Activated T-helper 2 cell treated with anti-CD3 and anti-CD28 coated beads, Interferon-gamma antibody, Interleukin-2, Interleukin-4, amounts not matched to agents 10 μg/mL and 5 μg/mL and 100 μg/mL, durations not matched to agents 14 hours and 24 hours and 36 hours (primary cell): ENCODE measurements at regions not wholly inside any gene's neighbourhood (a gene's known extent, or its start where the extent isn't known, plus 50 kb on each side); places are given as distances from the start of the nearest gene placed in this dataset.
"Not testable (repeated sequence)": the region's sequence is repeated elsewhere in the genome, so short reads cannot be mapped to it uniquely, and the experiment has no call there.

ENCODE experiments used
- DNase-seq: peaks from one replicate; pipeline ENCODE4 v3.0.0; 2021; ENCODE audit warnings: low spot score
- H3K27ac Mint-ChIP-seq: one replicate; pipeline ENCODE4 v1.8.0; 2021; ENCODE audit warnings: mixed read lengths
- H3K27me3 Mint-ChIP-seq: one replicate; pipeline ENCODE4 v1.8.0; 2021; ENCODE audit warnings: low read depth, mixed read lengths
- H3K36me3 Mint-ChIP-seq: one replicate; pipeline ENCODE4 v1.8.0; 2021; ENCODE audit warnings: low read depth, mixed read lengths
- H3K4me1 Mint-ChIP-seq: one replicate; pipeline ENCODE4 v1.8.0; 2021; ENCODE audit warnings: low read depth, mixed read lengths
- H3K4me3 Mint-ChIP-seq: one replicate; pipeline ENCODE4 v1.8.0; 2021; ENCODE audit warnings: low read depth, mild to moderate bottlenecking, moderate library complexity, mixed read lengths
- H3K9me3 Mint-ChIP-seq: one replicate; pipeline ENCODE4 v1.8.0; 2021; ENCODE audit warnings: mixed read lengths
- intact Hi-C: fragments of 100-400 bp; cut with micrococcal nuclease; formaldehyde crosslinking; loops from one replicate; pipeline ENCODE4 v1.15.1; 2023

- intact Hi-C loops = no loop called here
- no peak overlapping the region for H3K27ac Mint-ChIP-seq
- no peak overlapping the region for H3K4me3 Mint-ChIP-seq
- no peak for DNase-seq
- H3K27me3 Mint-ChIP-seq = peaks cover 11% of the 10 kb centered on the region
- peaks cover 10% of the 10 kb centered on the region for H3K4me1 Mint-ChIP-seq
- H3K9me3 Mint-ChIP-seq = no peaks in the 10 kb centered on the region
- no peaks in the 10 kb centered on the region for H3K36me3 Mint-ChIP-seq
Measured at GRCh38 chr1:168830562-168830961, 101.6 kb upstream of the DPT start.

GRCh38 chr1:168832661-168833060 lies 103.7 kb upstream of the DPT start:
- DNase-seq = no peak
- Mint-ChIP-seq H3K4me3 (no peak overlapping the region), H3K36me3 (no peaks in the 10 kb centered on the region), H3K9me3 (no peaks in the 10 kb centered on the region), H3K4me1 (peaks cover 10% of the 10 kb centered on the region), H3K27ac (no peak overlapping the region), H3K27me3 (peaks cover 9% of the 10 kb centered on the region)
- intact Hi-C loops = no loop called here

GRCh38 chr1:168833362-168833761 lies 104.4 kb upstream of the DPT start:
- no peak overlapping the region for H3K4me3 Mint-ChIP-seq
- intact Hi-C loops = no loop called here
- H3K4me1 Mint-ChIP-seq = peaks cover 10% of the 10 kb centered on the region
- no peak for DNase-seq
- no peaks in the 10 kb centered on the region for H3K36me3 Mint-ChIP-seq
- no peak overlapping the region for H3K27ac Mint-ChIP-seq
- H3K27me3 Mint-ChIP-seq = peaks cover 9% of the 10 kb centered on the region
- no peaks in the 10 kb centered on the region for H3K9me3 Mint-ChIP-seq

- Mint-ChIP-seq H3K4me1 (peaks cover 10% of the 10 kb centered on the region), H3K27me3 (peaks cover 9% of the 10 kb centered on the region), H3K36me3 (no peaks in the 10 kb centered on the region), H3K9me3 (no peaks in the 10 kb centered on the region), H3K27ac (no peak overlapping the region), H3K4me3 (no peak overlapping the region)
- intact Hi-C loops = no loop called here
- DNase-seq = no peak
Measured at GRCh38 chr1:168833801-168834224, 104.8 kb upstream of the DPT start.

- intact Hi-C loops = no loop called here
Measured at GRCh38 chr1:168834225-168834872, 105.3 kb upstream of the DPT start.

GRCh38 chr1:168835176-168835575 lies 106.2 kb upstream of the DPT start:
- H3K4me3 Mint-ChIP-seq = no peak overlapping the region
- H3K27me3 Mint-ChIP-seq = peaks cover 9% of the 10 kb centered on the region
- H3K9me3 Mint-ChIP-seq = no peaks in the 10 kb centered on the region
- intact Hi-C loops = no loop called here
- H3K36me3 Mint-ChIP-seq = no peaks in the 10 kb centered on the region
- no peak overlapping the region for H3K27ac Mint-ChIP-seq
- no peak for DNase-seq
- peaks cover 10% of the 10 kb centered on the region for H3K4me1 Mint-ChIP-seq

More at GRCh38 chr1:168834225-168834872, 105.3 kb upstream of the DPT start:
- Mint-ChIP-seq H3K27me3 (peaks cover 9% of the 10 kb centered on the region), H3K36me3 (no peaks in the 10 kb centered on the region), H3K27ac (no peak overlapping the region), H3K9me3 (no peaks in the 10 kb centered on the region), H3K4me1 (peaks cover 10% of the 10 kb centered on the region), H3K4me3 (no peak overlapping the region)
- no peak for DNase-seq

GRCh38 chr1:168835791-168836190 lies 106.8 kb upstream of the DPT start:
- intact Hi-C loops = no loop called here
- Mint-ChIP-seq H3K4me1 (peaks cover 10% of the 10 kb centered on the region), H3K27me3 (peaks cover 6% of the 10 kb centered on the region), H3K27ac (no peak overlapping the region), H3K4me3 (no peak overlapping the region), H3K9me3 (no peaks in the 10 kb centered on the region), H3K36me3 (no peaks in the 10 kb centered on the region)
- DNase-seq = no peak

GRCh38 chr1:168836469-168836868 lies 107.5 kb upstream of the DPT start:
- Mint-ChIP-seq H3K36me3 (no peaks in the 10 kb centered on the region), H3K4me1 (peaks cover 10% of the 10 kb centered on the region), H3K4me3 (no peak overlapping the region), H3K9me3 (no peaks in the 10 kb centered on the region), H3K27me3 (peaks cover 5% of the 10 kb centered on the region), H3K27ac (no peak overlapping the region)
- intact Hi-C loops = no loop called here
- no peak for DNase-seq

GRCh38 chr1:168837230-168837629 lies 108.2 kb upstream of the DPT start:
- H3K4me1 Mint-ChIP-seq = peaks cover 10% of the 10 kb centered on the region
- intact Hi-C loops, DNase-seq, H3K4me3 Mint-ChIP-seq, H3K9me3 Mint-ChIP-seq, H3K27ac Mint-ChIP-seq, H3K36me3 Mint-ChIP-seq, H3K27me3 Mint-ChIP-seq: not testable (repeated sequence)

GRCh38 chr1:168842306-168842705 lies 113.3 kb upstream of the DPT start:
- intact Hi-C loops = no loop called here
- no peak for DNase-seq
- Mint-ChIP-seq H3K4me3 (no peak overlapping the region), H3K4me1 (no peaks in the 10 kb centered on the region), H3K9me3 (no peaks in the 10 kb centered on the region), H3K36me3 (no peaks in the 10 kb centered on the region), H3K27ac (no peak overlapping the region), H3K27me3 (peaks cover 13% of the 10 kb centered on the region)

GRCh38 chr1:168842916-168843315 lies 113.9 kb upstream of the DPT start:
- no peaks in the 10 kb centered on the region for H3K36me3 Mint-ChIP-seq
- intact Hi-C loops = no loop called here
- DNase-seq = no peak
- H3K27me3 Mint-ChIP-seq = peaks cover 14% of the 10 kb centered on the region
- H3K4me1 Mint-ChIP-seq = no peaks in the 10 kb centered on the region
- no peak overlapping the region for H3K27ac Mint-ChIP-seq
- no peaks in the 10 kb centered on the region for H3K9me3 Mint-ChIP-seq
- H3K4me3 Mint-ChIP-seq = no peak overlapping the region

GRCh38 chr1:168843401-168843800 lies 114.4 kb upstream of the DPT start:
- Mint-ChIP-seq H3K36me3 (no peaks in the 10 kb centered on the region), H3K27me3 (peaks cover 16% of the 10 kb centered on the region), H3K27ac (no peak overlapping the region), H3K4me3 (no peak overlapping the region), H3K4me1 (no peaks in the 10 kb centered on the region), H3K9me3 (no peaks in the 10 kb centered on the region)
- intact Hi-C loops = no loop called here
- no peak for DNase-seq

GRCh38 chr1:168843950-168844349 lies 114.9 kb upstream of the DPT start:
- Mint-ChIP-seq H3K27me3 (peaks cover 18% of the 10 kb centered on the region), H3K27ac (no peak overlapping the region), H3K4me3 (no peak overlapping the region), H3K36me3 (no peaks in the 10 kb centered on the region), H3K9me3 (no peaks in the 10 kb centered on the region), H3K4me1 (no peaks in the 10 kb centered on the region)
- intact Hi-C loops = no loop called here
- no peak for DNase-seq

GRCh38 chr1:168845140-168845539 lies 116.1 kb upstream of the DPT start:
- Mint-ChIP-seq H3K4me3 (no peak overlapping the region), H3K4me1 (no peaks in the 10 kb centered on the region), H3K36me3 (no peaks in the 10 kb centered on the region), H3K27ac (no peak overlapping the region), H3K27me3 (peaks cover 16% of the 10 kb centered on the region), H3K9me3 (no peaks in the 10 kb centered on the region)
- DNase-seq = no peak
- intact Hi-C loops = no loop called here
